ENCODE measurements at regions not wholly inside any gene's neighbourhood (a gene's known extent, or its start where the extent isn't known, plus 50 kb on each side); places are given as distances from the start of the nearest gene placed in this dataset.

GRCh38 chr10:110419265-110419664 is 78.4 kb upstream of the DUSP5 start:
- no peak for ATAC-seq
- no peaks in the 10 kb centered on the region for H3K27me3 ChIP-seq
- H3K4me1 ChIP-seq, result peaks cover 0 to 52% (median 19%) of the 10 kb centered on the region in 12 donors
- H3K4me3 ChIP-seq, result no peak overlapping the region
- 76 to 79% (median 78%) methylated on average over 5 of the region's 5 CpGs for WGBS, 4 donors
- no peak for TF ChIP-seq POLR2A (IDR thresholded peaks at IDR 0.05)
- TF ChIP-seq CTCF (IDR thresholded peaks at IDR 0.05), result no peak
- H3K9me3 ChIP-seq, result no peaks in the 10 kb centered on the region
- H3K36me3 ChIP-seq, result no peaks in the 10 kb centered on the region
- H3K27ac ChIP-seq, result no peak overlapping the region
- intact Hi-C loops (cut with DNase I), result no loop called here
- no peak for DNase-seq

GRCh38 chr10:110420401-110421193 is 77.1 kb upstream of the DUSP5 start:
- Histone ChIP-seq H3K9me3 (no peaks in the 10 kb centered on the region), H3K27me3 (no peaks in the 10 kb centered on the region), H3K4me3 (no peak overlapping the region), H3K36me3 (no peaks in the 10 kb centered on the region), H3K27ac (no peak overlapping the region), H3K4me1 (peaks cover 0 to 46% (median 13%) of the 10 kb centered on the region in 12 donors)
- TF ChIP-seq CTCF (IDR thresholded peaks at IDR 0.05), result no peak
- no peak for TF ChIP-seq POLR2A (IDR thresholded peaks at IDR 0.05)
- intact Hi-C loops (cut with DNase I), result loop anchor here in 2 of 10 donors (5.0 to 10.0 kb wide), 2 partner anchors 56 to 63 kb away; no protein-coding TSS in a partner anchor
- peak in 2 of 5 donors; percentile 53 to 60 for DNase-seq
- WGBS, 4 donors, result 87 to 96% (median 94%) methylated on average over 2 of the region's 2 CpGs
- ATAC-seq, result peak in 1 of 4 donors; percentile 13

- Histone ChIP-seq H3K36me3 (no peaks in the 10 kb centered on the region), H3K27ac (no peak overlapping the region)
- no peak for ATAC-seq
Observed at GRCh38 chr10:110421512-110422138, 76.1 kb upstream of the DUSP5 start.

More at GRCh38 chr10:110421512-110422138, 76.1 kb upstream of the DUSP5 start:
- Histone ChIP-seq H3K4me1 (peaks cover 0 to 49% (median 14%) of the 10 kb centered on the region in 12 donors), H3K9me3 (no peaks in the 10 kb centered on the region), H3K4me3 (no peak overlapping the region), H3K27me3 (no peaks in the 10 kb centered on the region)
- 66 to 76% (median 73%) methylated on average over 3 of the region's 3 CpGs for WGBS, 4 donors
- TF ChIP-seq POLR2A (IDR thresholded peaks at IDR 0.05) (no peak), CTCF (IDR thresholded peaks at IDR 0.05) (no peak)
- no peak for DNase-seq
- intact Hi-C loops (cut with DNase I), result loop anchor here in 2 of 10 donors (5.0 to 10.0 kb wide), 2 partner anchors 57 to 64 kb away; no protein-coding TSS in a partner anchor
